Large intestine (tissue), 3 donors: ENCODE measurements at regions not wholly inside any gene's neighbourhood (a gene's known extent, or its start where the extent isn't known, plus 50 kb on each side); places are given as distances from the start of the nearest gene placed in this dataset.

ENCODE experiments used
- DNase-seq, 2 donors: peaks; one replicate each; pipeline versions ENCODE4 v3.0.0 to v3.0.0-alpha.2; 2013
- H3K27ac ChIP-seq: one replicate; pipeline ENCODE4 v1.5.1; 2013; ENCODE audit warnings: low read length
- H3K27me3 ChIP-seq: 2 replicates; pipeline ENCODE4 v1.6.1; 2013; ENCODE audit warnings: low read length; ENCODE audit not compliant: control insufficient read depth, insufficient read depth
- H3K36me3 ChIP-seq: 2 replicates; pipeline ENCODE4 v1.6.1; 2013; ENCODE audit warnings: low read length; ENCODE audit not compliant: control insufficient read depth, insufficient read depth
- H3K4me1 ChIP-seq: one replicate; pipeline ENCODE4 v1.6.1; 2013; ENCODE audit warnings: low read length; ENCODE audit not compliant: control insufficient read depth, insufficient read depth
- H3K4me3 ChIP-seq: one replicate; pipeline ENCODE4 v1.5.1; 2013; ENCODE audit warnings: low read length
- H3K9me3 ChIP-seq: one replicate; pipeline ENCODE4 v1.6.1; 2013; ENCODE audit warnings: mild to moderate bottlenecking, low read depth, low read length, moderate library complexity; ENCODE audit not compliant: control insufficient read depth
- WGBS: methylation state at CpG from one replicate; pipeline ENCODE4 v1.1.5; 2013; ENCODE audit warnings: low lambda C conversion rate; ENCODE audit not compliant: insufficient coverage; 5-methylcytosine and 5-hydroxymethylcytosine counted together

DNA sequence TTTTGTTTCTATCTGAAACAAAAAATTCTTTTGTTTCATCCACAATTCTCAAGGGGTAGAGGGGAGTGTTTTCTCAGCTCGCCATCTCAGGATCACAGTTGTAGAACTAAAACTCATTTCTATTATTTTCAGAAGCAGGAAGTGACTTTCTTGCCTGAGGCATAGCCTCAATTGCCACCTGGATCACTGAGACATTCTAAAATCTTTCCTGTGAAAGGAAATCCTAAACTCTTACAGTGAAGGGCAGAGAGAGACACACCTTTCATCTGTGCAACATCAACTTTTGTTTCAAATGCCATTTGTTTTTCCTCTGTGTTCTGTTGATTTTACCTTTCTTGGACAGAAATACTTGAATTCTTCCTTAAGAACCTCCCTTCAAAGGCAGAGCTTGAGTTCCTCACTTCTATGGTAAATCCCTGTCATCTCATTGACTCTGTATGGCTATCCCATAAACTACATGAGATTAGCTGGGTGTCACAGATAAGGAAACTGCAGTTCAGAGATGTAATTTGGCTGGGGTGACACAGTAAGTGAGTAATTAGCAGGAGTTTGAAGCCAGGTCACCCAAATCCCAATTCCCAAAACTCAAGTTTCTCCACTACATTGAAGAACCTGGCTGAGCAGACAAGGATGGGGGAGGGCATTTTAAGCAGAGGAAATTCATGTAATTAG is 224.4 kb upstream of the HTR2A start:
- Histone ChIP-seq H3K9me3 (no peaks in the 10 kb centered on the region), H3K36me3 (no peaks in the 10 kb centered on the region), H3K4me3 (no peak overlapping the region), H3K27me3 (no peaks in the 10 kb centered on the region), H3K4me1 (no peaks in the 10 kb centered on the region), H3K27ac (no peak overlapping the region)
- no peak for DNase-seq
- no CpG with 5 or more reads among the region's 1 CpG for WGBS

DNA sequence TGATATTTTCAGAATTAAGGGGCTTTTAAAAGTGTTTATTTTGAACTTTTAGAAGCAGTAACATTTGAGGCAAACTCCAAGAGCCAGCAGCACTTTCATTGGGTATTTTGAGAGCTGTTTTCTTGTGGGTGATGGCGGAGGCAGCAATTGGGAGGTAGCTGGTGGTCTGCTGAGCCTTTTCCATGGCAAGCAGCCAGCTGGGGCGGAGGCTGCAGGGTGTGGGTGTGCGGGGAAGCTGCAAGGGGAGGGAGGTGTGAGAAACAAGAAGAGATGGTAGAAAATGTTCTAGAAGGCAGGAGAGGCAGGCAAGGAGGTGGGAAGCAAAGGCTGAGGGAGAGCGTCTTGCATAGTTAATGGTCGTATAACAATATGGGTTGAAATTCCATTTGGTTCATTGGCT is 223.4 kb upstream of the HTR2A start:
- Histone ChIP-seq H3K27me3 (no peaks in the 10 kb centered on the region), H3K4me3 (no peak overlapping the region), H3K27ac (no peak overlapping the region), H3K36me3 (no peaks in the 10 kb centered on the region), H3K4me1 (no peaks in the 10 kb centered on the region), H3K9me3 (no peaks in the 10 kb centered on the region)
- 72% methylated on average over 2 of the region's 5 CpGs for WGBS
- no peak for DNase-seq

DNA sequence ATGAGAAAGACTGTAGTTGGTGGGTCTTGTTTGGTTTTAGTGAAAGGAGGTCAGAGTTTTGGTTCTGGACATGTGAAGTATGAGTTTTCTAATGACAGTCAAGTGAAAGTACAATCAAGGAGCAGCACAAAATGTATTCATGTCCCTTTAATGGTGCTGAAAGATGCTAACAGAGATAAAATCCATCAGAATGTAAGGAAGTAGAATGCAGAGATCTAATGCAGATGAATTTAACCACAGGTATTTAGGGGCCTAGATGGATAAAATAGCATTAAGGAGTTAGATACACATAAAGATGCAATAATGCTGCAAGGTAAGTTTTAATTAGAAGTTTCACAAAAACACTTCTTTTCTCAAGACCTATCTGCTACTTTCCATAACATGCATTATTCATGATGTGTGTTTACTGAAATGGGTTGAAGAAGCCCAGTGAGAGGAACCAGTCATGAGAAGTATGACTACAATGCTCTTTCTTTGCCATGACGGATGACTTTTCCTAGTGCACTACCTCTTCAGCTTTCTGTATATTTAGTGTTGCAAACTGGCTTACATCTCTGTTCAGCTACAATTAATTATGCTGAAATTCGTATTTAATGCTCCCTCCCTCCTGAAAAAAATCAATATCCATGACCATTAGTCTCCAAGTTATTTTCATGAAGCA is 222.9 kb upstream of the HTR2A start:
- no peaks in the 10 kb centered on the region for H3K4me1 ChIP-seq
- no peak overlapping the region for H3K27ac ChIP-seq
- DNase-seq: no peak
- no peaks in the 10 kb centered on the region for H3K9me3 ChIP-seq
- H3K4me3 ChIP-seq: no peak overlapping the region
- no peaks in the 10 kb centered on the region for H3K27me3 ChIP-seq
- H3K36me3 ChIP-seq: no peaks in the 10 kb centered on the region
- no CpG with 5 or more reads among the region's 2 CpGs for WGBS

DNA sequence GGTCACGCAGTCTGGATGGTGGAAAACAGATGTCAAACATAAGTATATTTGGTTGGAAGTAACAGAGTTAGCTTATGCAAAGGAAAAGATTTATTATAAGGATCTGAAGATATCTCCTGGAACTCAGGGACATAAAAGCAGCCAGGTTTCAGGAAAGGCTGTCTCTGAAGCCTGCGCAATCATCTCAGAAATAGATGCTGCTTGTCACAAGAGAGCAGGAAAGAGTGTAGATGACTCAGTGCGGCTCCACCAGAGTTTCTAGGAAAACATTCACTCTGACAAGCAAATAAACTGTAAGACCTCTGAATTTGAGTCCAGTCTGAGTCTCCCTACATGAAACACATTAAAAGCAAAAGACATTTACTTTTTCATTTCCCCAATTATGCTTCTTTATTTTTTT is 220.4 kb upstream of the HTR2A start:
- WGBS: no CpG with 5 or more reads among the region's 3 CpGs
- Histone ChIP-seq H3K36me3 (no peaks in the 10 kb centered on the region), H3K9me3 (no peaks in the 10 kb centered on the region), H3K27ac (no peak overlapping the region), H3K27me3 (no peaks in the 10 kb centered on the region), H3K4me1 (no peaks in the 10 kb centered on the region), H3K4me3 (no peak overlapping the region)
- no peak for DNase-seq

DNA sequence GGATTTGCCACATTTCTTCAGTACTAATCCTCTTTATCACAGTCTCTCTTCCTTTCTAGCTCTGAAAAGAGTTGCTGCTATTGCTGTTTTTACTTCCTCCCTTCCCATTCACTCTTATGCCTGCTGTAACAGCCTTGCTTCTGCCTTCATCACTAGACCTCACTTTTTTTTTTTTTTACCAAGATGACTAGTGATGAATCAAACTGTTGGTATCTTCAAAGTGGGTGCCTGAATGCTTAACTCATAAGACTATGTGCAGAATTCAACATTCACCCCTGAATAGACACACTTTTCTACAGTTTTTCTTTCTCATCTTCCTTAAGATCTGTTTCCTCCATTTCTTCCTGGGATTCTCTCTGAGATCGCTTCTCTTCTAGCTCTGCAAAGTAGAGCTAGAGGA is 217.2 kb upstream of the HTR2A start:
- Histone ChIP-seq H3K4me1 (no peaks in the 10 kb centered on the region), H3K27me3 (no peaks in the 10 kb centered on the region), H3K9me3 (no peaks in the 10 kb centered on the region), H3K4me3 (no peak overlapping the region), H3K36me3 (no peaks in the 10 kb centered on the region), H3K27ac (no peak overlapping the region)
- DNase-seq: no peak
- 100% methylated on average over 1 of the region's 1 CpG for WGBS

DNA sequence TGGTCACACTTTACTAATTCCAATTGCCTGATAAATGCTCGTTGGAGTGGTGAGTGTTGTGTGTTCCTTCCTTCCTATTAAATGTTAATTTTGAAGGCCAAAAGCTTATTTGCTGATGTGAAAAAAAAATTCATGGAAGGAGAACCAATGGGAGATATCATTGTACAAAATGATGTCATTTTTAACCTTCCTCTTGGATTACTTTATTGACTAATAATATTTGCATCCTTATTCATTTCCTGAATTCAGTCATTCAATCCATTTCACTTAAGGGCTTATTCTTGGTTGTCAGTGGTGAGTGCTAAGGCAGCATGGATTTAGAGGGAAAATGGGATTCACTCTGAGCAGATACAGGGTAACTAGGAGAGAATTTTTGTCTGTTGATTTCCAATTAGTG is 216.0 kb upstream of the HTR2A start:
- Histone ChIP-seq H3K9me3 (no peaks in the 10 kb centered on the region), H3K4me1 (no peaks in the 10 kb centered on the region)

DNA sequence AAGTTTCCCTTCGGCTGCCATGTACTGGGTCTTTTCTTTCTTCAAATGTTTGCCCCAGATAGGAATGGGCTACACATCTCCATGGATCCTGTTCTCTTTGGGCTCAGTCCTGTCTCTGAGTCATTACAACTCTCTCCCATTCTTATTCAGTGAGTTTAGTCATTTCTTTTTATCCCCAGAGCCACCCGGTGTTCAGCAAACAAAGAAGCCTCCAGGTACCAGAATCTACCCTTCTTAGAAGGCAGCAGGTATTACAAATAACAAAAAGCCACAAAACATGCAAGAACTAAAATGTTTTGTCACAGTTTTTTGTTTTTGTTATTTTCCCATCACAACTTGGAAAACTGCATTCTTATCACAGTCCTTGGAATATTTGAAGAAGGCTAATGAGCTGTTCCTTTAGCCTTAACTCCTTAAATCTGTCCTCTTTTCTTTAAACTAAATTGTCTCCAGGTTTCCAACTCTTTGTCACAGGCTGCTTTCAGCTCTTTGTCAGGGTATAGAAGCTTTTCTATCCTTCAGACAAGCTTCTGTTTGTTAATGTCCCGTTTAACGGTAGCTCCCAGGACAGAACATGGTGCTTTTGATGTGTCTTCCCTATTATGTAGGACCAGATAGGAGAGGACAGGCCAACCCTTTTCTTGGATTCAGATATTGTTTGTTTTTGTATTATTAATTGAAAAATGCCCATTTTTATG is 215.5 kb upstream of the HTR2A start:
- H3K9me3 ChIP-seq: no peaks in the 10 kb centered on the region
- DNase-seq: no peak
- no peak overlapping the region for H3K4me3 ChIP-seq
- H3K27ac ChIP-seq: no peak overlapping the region
- WGBS: 67% methylated on average over 2 of the region's 4 CpGs
- H3K4me1 ChIP-seq: no peaks in the 10 kb centered on the region
- no peaks in the 10 kb centered on the region for H3K27me3 ChIP-seq
- H3K36me3 ChIP-seq: no peaks in the 10 kb centered on the region

More for the DNA sequence above, 216.0 kb upstream of the HTR2A start:
- H3K27ac ChIP-seq: no peak overlapping the region
- no peaks in the 10 kb centered on the region for H3K36me3 ChIP-seq
- no peak overlapping the region for H3K4me3 ChIP-seq
- WGBS: no CpG with 5 or more reads among the region's 1 CpG
- DNase-seq: no peak
- no peaks in the 10 kb centered on the region for H3K27me3 ChIP-seq

DNA sequence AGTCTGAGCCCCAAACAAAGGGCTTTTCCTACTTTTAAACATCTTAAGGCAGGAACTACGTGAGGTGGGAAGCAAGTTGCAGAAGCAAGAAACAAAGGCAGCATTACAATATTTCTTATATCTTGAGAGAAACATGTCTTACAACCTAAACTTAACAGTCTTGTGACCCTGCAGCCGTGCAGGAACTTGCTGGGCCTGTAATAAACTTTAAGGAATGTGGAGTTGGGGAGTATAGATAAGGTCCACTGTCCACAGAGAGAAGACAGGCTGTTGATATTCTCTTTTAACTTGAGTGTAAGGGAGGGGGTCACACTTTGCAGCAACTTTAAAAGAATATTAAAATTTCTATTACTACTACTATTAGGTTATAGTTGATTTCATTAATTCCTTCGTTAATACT is 214.6 kb upstream of the HTR2A start:
- Histone ChIP-seq H3K4me3 (no peak overlapping the region), H3K4me1 (no peaks in the 10 kb centered on the region), H3K27me3 (no peaks in the 10 kb centered on the region), H3K36me3 (no peaks in the 10 kb centered on the region), H3K9me3 (no peaks in the 10 kb centered on the region), H3K27ac (no peak overlapping the region)
- no peak for DNase-seq
- 58% methylated on average over 2 of the region's 3 CpGs for WGBS

DNA sequence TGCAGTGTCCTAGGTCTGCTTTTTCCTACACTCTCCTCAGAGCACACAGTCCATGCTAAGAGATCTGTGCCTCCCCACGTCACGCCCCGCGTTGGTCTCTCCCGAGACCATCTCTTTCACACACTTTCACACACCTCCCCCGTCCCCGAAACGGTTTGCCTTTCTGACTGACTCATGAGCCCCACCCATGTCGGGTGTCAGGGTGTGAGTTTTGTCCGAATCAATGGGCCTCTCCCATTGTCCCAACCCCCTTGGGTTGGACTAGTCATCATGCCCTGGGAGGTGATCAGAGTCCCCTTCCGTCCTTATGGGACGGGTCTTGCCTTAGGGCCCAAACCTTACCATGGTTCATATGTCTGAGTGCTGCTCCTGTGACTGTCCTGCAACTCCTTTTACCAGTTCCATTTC is 214.0 kb upstream of the HTR2A start:
- Histone ChIP-seq H3K4me1 (no peaks in the 10 kb centered on the region), H3K4me3 (no peak overlapping the region), H3K27me3 (no peaks in the 10 kb centered on the region), H3K9me3 (no peaks in the 10 kb centered on the region), H3K27ac (no peak overlapping the region), H3K36me3 (no peaks in the 10 kb centered on the region)
- no CpG with 5 or more reads among the region's 12 CpGs for WGBS
- no peak for DNase-seq

DNA sequence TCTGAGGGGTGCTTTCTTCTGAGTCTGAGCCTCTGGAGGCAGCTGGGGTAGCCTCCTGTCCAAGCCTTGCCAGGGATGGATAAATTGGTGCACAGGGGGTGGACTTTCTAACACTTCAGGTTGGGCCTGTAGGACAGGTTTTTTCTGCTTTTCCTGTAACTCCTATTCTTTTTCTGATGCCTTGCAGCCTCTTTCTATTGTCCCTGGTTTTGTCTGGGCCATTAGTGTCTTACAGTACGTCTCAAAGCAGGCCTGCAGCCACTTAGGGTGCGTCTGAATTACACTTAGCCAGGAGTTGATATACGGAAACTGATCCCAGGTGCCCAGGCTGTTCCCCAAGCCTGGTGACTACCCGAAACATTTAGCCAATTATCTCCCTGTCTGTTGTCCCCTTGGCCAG is 213.3 kb upstream of the HTR2A start:
- Histone ChIP-seq H3K9me3 (no peaks in the 10 kb centered on the region), H3K36me3 (no peaks in the 10 kb centered on the region), H3K4me1 (no peaks in the 10 kb centered on the region), H3K27me3 (no peaks in the 10 kb centered on the region), H3K27ac (no peak overlapping the region), H3K4me3 (no peak overlapping the region)
- WGBS: no CpG with 5 or more reads among the region's 4 CpGs
- no peak for DNase-seq
